ENCODE measurements at regions not wholly inside any gene's neighbourhood (a gene's known extent, or its start where the extent isn't known, plus 50 kb on each side); places are given as distances from the start of the nearest gene placed in this dataset.

- Histone ChIP-seq H3K27ac (ENCODE audit: low read length) (no peak overlapping the region), H3K4me2 (ENCODE audit: low read length) (no peak overlapping the region), H2AFZ (ENCODE audit: low read depth, low read length) (no peak overlapping the region), H3K27me3 (ENCODE audit: insufficient read depth, low read depth, low read length) (no peaks in the 10 kb centered on the region), H3K9me2 (ENCODE audit: insufficient read depth, low read length) (no peaks in the 10 kb centered on the region), H4K20me1 (ENCODE audit: insufficient read depth) (no peaks in the 10 kb centered on the region), H3F3A (ENCODE audit: insufficient read depth, low read length, poor library complexity, severe bottlenecking) (no peaks in the 10 kb centered on the region), H3K4me3 (ENCODE audit: low read length) (no peak overlapping the region), H3K36me3 (ENCODE audit: insufficient read depth, low read length) (no peaks in the 10 kb centered on the region), H3K9me3 (ENCODE audit: low read length) (no peaks in the 10 kb centered on the region), H3K9ac (ENCODE audit: low read length) (no peak overlapping the region), H3K79me2 (replicated peaks; ENCODE audit: insufficient read depth, low read length) (no peaks in the 10 kb centered on the region)
- TF ChIP-seq EP300 (conservative IDR thresholded peaks at IDR 0.05; ENCODE audit: poor library complexity, severe bottlenecking), result no peak
- TF ChIP-seq SMC3 (conservative IDR thresholded peaks at IDR 0.05; ENCODE audit: poor library complexity), result no peak
- TF ChIP-seq EZH2 (IDR thresholded peaks at IDR 0.05; ENCODE audit: borderline replicate concordance, insufficient read depth, low read length, poor library complexity, severe bottlenecking), result no peak
- no peak for TF ChIP-seq TAF1 (IDR thresholded peaks at IDR 0.05; ENCODE audit: low read depth)
- TF ChIP-seq MXI1 (conservative IDR thresholded peaks at IDR 0.05; ENCODE audit: poor library complexity, severe bottlenecking), result no peak
- no peak for TF ChIP-seq CTCF (IDR thresholded peaks at IDR 0.05; ENCODE audit: poor library complexity, severe bottlenecking)
- no peak for TF ChIP-seq POLR2AphosphoS5 (IDR thresholded peaks at IDR 0.05)
- no peak for TF ChIP-seq REST (IDR thresholded peaks at IDR 0.05; ENCODE audit: borderline replicate concordance)
- TF ChIP-seq RAD21 (conservative IDR thresholded peaks at IDR 0.05), result no peak
Observed at GRCh38 chr1:81525085-81525484, 275.6 kb upstream of the ADGRL2 start.

GRCh38 chr1:81519987-81520386 is 280.7 kb upstream of the ADGRL2 start:
- no peak overlapping the region for H3K9ac ChIP-seq (ENCODE audit: low read length)
- no peak for TF ChIP-seq CTCF (IDR thresholded peaks at IDR 0.05; ENCODE audit: poor library complexity, severe bottlenecking)
- no peak for TF ChIP-seq EP300 (conservative IDR thresholded peaks at IDR 0.05; ENCODE audit: poor library complexity, severe bottlenecking)
- TF ChIP-seq RAD21 (conservative IDR thresholded peaks at IDR 0.05), result no peak
- TF ChIP-seq TAF1 (IDR thresholded peaks at IDR 0.05; ENCODE audit: low read depth), result no peak
- TF ChIP-seq POLR2AphosphoS5 (IDR thresholded peaks at IDR 0.05), result no peak

More at GRCh38 chr1:81519987-81520386, 280.7 kb upstream of the ADGRL2 start:
- no peaks in the 10 kb centered on the region for H4K20me1 ChIP-seq (ENCODE audit: insufficient read depth)
- no peaks in the 10 kb centered on the region for H3K27me3 ChIP-seq (ENCODE audit: insufficient read depth, low read depth, low read length)
- no peaks in the 10 kb centered on the region for H3F3A ChIP-seq (ENCODE audit: insufficient read depth, low read length, poor library complexity, severe bottlenecking)
- H2AFZ ChIP-seq (ENCODE audit: low read depth, low read length), result no peak overlapping the region
- H3K36me3 ChIP-seq (ENCODE audit: insufficient read depth, low read length), result no peaks in the 10 kb centered on the region
- H3K9me3 ChIP-seq (ENCODE audit: low read length), result no peaks in the 10 kb centered on the region
- no peak overlapping the region for H3K4me2 ChIP-seq (ENCODE audit: low read length)
- H3K27ac ChIP-seq (ENCODE audit: low read length), result no peak overlapping the region
- no peaks in the 10 kb centered on the region for H3K79me2 ChIP-seq (replicated peaks; ENCODE audit: insufficient read depth, low read length)
- H3K4me3 ChIP-seq (ENCODE audit: low read length), result no peak overlapping the region
- no peaks in the 10 kb centered on the region for H3K9me2 ChIP-seq (ENCODE audit: insufficient read depth, low read length)

Data from neural cell (in vitro differentiated cells).